ENCODE measurements at regions not wholly inside any gene's neighbourhood (a gene's known extent, or its start where the extent isn't known, plus 50 kb on each side); places are given as distances from the start of the nearest gene placed in this dataset.

DNA sequence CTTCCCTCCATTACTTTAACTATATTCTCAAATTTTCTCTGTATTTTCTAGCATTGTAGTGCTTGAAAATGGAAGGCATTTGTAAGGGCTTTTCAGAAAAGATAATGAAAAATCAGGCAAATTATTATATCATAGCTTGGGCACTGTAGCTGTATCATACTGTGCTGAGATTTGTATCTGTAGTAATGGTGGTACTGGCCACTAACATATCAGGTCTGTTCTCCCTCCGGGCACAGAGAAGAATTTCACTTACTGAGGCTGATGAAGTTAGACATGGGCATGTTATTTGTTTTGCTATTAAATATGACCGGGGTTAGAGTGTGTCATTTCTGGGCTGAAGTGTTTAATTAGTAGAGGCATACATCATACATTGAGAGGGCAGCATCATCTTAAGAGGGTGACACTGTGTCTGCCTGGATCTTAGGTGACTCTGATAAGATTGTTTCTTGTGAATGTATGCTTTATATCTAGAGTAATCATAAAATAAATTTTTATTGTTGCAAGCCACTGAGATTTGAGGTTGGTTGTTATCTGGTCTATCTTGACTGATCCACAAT, 1395.9 kb downstream of the EPHA7 start:
- Histone ChIP-seq H3K27ac (no peak overlapping the region), H3K4me1 (ENCODE audit: insufficient read depth) (no peaks in the 10 kb centered on the region)

DNA sequence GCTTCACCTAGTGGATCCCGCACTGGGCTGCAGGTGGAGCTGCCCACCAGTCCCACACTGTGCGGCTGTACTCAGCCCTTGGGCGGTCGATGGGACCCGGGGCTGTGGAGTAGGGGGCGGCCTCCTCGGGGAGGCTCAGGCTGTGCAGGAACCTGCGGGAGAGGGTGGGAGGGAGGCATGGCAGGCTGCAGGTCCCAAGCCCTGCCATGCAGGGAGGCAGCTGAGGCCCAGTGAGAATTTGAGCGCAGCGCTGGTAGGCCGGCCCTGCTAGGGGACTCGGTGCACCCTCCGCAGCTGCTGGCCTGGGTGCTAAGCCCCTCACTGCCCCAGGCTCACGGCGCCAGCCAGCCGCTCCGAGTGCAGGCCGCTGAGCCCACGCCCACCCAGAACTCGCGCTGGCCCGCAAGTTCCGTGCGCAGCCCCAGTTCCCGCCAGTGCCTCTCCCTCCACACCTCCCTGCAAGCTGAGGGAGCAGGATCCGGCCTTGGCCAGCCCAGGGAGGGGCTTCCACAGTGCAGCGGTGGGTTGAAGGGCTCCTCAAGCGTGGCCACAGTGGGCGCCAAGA, 1407.6 kb downstream of the EPHA7 start:
- TF ChIP-seq, protein P1, sequence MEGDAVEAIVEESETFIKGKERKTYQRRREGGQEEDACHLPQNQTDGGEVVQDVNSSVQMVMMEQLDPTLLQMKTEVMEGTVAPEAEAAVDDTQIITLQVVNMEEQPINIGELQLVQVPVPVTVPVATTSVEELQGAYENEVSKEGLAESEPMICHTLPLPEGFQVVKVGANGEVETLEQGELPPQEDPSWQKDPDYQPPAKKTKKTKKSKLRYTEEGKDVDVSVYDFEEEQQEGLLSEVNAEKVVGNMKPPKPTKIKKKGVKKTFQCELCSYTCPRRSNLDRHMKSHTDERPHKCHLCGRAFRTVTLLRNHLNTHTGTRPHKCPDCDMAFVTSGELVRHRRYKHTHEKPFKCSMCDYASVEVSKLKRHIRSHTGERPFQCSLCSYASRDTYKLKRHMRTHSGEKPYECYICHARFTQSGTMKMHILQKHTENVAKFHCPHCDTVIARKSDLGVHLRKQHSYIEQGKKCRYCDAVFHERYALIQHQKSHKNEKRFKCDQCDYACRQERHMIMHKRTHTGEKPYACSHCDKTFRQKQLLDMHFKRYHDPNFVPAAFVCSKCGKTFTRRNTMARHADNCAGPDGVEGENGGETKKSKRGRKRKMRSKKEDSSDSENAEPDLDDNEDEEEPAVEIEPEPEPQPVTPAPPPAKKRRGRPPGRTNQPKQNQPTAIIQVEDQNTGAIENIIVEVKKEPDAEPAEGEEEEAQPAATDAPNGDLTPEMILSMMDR (IDR thresholded peaks at IDR 0.05; ENCODE audit: poor library complexity) = no peak
- TF ChIP-seq EZH2phosphoT487 (IDR thresholded peaks at IDR 0.05; ENCODE audit: low read depth, severe bottlenecking, unreplicated experiment) (no peak), EZH2 (IDR thresholded peaks at IDR 0.05; ENCODE audit: borderline replicate concordance) (no peak)
- H3K9me2 ChIP-seq (replicated peaks; ENCODE audit: insufficient read depth) = no peaks in the 10 kb centered on the region
- no peak overlapping the region for H2AFZ ChIP-seq
- H3K27me3 ChIP-seq = no peaks in the 10 kb centered on the region
- 93% methylated on average over 17 of the region's 29 CpGs for WGBS (ENCODE audit: low lambda C conversion rate, missing lambda C conversion rate)
- no peaks in the 10 kb centered on the region for H3K9me3 ChIP-seq (ENCODE audit: low read depth)
- H3K4me1 ChIP-seq (ENCODE audit: insufficient read depth) = no peaks in the 10 kb centered on the region
- DNase-seq (ENCODE audit: low spot score) = no peak
- no peaks in the 10 kb centered on the region for H4K20me1 ChIP-seq (ENCODE audit: insufficient read depth, poor library complexity, severe bottlenecking)
- H3K27ac ChIP-seq = no peak overlapping the region
- no peaks in the 10 kb centered on the region for H3K36me3 ChIP-seq (replicated peaks; ENCODE audit: insufficient read depth, low read depth)
- no peak overlapping the region for H3K4me2 ChIP-seq
- H3K79me2 ChIP-seq = no peaks in the 10 kb centered on the region
- H3K4me3 ChIP-seq = no peak overlapping the region

More for the DNA sequence above, 1395.9 kb downstream of the EPHA7 start:
- Histone ChIP-seq H3K4me3 (no peak overlapping the region), H3K9me2 (replicated peaks; ENCODE audit: insufficient read depth) (no peaks in the 10 kb centered on the region), H2AFZ (no peak overlapping the region), H3K27me3 (no peaks in the 10 kb centered on the region), H4K20me1 (ENCODE audit: insufficient read depth, poor library complexity, severe bottlenecking) (no peaks in the 10 kb centered on the region), H3K79me2 (no peaks in the 10 kb centered on the region), H3K9me3 (ENCODE audit: low read depth) (no peaks in the 10 kb centered on the region), H3K36me3 (replicated peaks; ENCODE audit: insufficient read depth, low read depth) (no peaks in the 10 kb centered on the region), H3K4me2 (no peak overlapping the region)
- TF ChIP-seq, protein P1 (IDR thresholded peaks at IDR 0.05; ENCODE audit: poor library complexity) = no peak
- TF ChIP-seq EZH2phosphoT487 (IDR thresholded peaks at IDR 0.05; ENCODE audit: low read depth, severe bottlenecking, unreplicated experiment) = no peak
- no peak for TF ChIP-seq EZH2 (IDR thresholded peaks at IDR 0.05; ENCODE audit: borderline replicate concordance)
- WGBS (ENCODE audit: low lambda C conversion rate, missing lambda C conversion rate) = 84% methylated on average over 2 of the region's 2 CpGs
- no peak for DNase-seq (ENCODE audit: low spot score)

- Histone ChIP-seq H3K36me3 (replicated peaks; ENCODE audit: insufficient read depth, low read depth) (no peaks in the 10 kb centered on the region), H3K79me2 (no peaks in the 10 kb centered on the region), H2AFZ (no peak overlapping the region), H3K9me3 (ENCODE audit: low read depth) (no peaks in the 10 kb centered on the region), H3K9me2 (replicated peaks; ENCODE audit: insufficient read depth) (no peaks in the 10 kb centered on the region), H3K27ac (no peak overlapping the region), H3K4me3 (no peak overlapping the region), H3K4me1 (ENCODE audit: insufficient read depth) (no peaks in the 10 kb centered on the region), H4K20me1 (ENCODE audit: insufficient read depth, poor library complexity, severe bottlenecking) (no peaks in the 10 kb centered on the region), H3K27me3 (no peaks in the 10 kb centered on the region), H3K4me2 (no peak overlapping the region)
- WGBS (ENCODE audit: low lambda C conversion rate, missing lambda C conversion rate) = 97% methylated on average over 7 of the region's 7 CpGs
- TF ChIP-seq EZH2phosphoT487 (IDR thresholded peaks at IDR 0.05; ENCODE audit: low read depth, severe bottlenecking, unreplicated experiment) (no peak), EZH2 (IDR thresholded peaks at IDR 0.05; ENCODE audit: borderline replicate concordance) (no peak)
- TF ChIP-seq, protein P1 (IDR thresholded peaks at IDR 0.05; ENCODE audit: poor library complexity) = no peak
- no peak for DNase-seq (ENCODE audit: low spot score)
Measured at GRCh38 chr6:92008757-92009502, 1410.4 kb downstream of the EPHA7 start.

Measured in hepatocyte (in vitro differentiated cells).